ENCODE measurements at regions not wholly inside any gene's neighbourhood (a gene's known extent, or its start where the extent isn't known, plus 50 kb on each side); places are given as distances from the start of the nearest gene placed in this dataset.

GRCh38 chr1:116306102-116306501, 66.9 kb upstream of the ATP1A1 start:
- Mint-ChIP-seq H3K4me3 (no peak overlapping the region), H3K9me3 (no peaks in the 10 kb centered on the region), H3K27me3 (no peaks in the 10 kb centered on the region), H3K4me1 (ENCODE audit: low read depth in 2 of 2) (no peaks in the 10 kb centered on the region), H3K36me3 (no peaks in the 10 kb centered on the region), H3K27ac (no peak overlapping the region)
- ATAC-seq (no peak), DNase-seq (ENCODE audit: low spot score) (no peak)

GRCh38 chr1:116306840-116307442, 66.1 kb upstream of the ATP1A1 start:
- DNase-seq (ENCODE audit: low spot score), result no peak
- no peaks in the 10 kb centered on the region for H3K36me3 Mint-ChIP-seq
- no peak for ATAC-seq
- H3K4me1 Mint-ChIP-seq (ENCODE audit: low read depth in 2 of 2), result no peaks in the 10 kb centered on the region
- no peak overlapping the region for H3K4me3 Mint-ChIP-seq
- no peaks in the 10 kb centered on the region for H3K27me3 Mint-ChIP-seq
- H3K27ac Mint-ChIP-seq, result no peak overlapping the region
- H3K9me3 Mint-ChIP-seq, result no peaks in the 10 kb centered on the region

GRCh38 chr1:116308276-116308675, 64.8 kb upstream of the ATP1A1 start:
- Mint-ChIP-seq H3K9me3 (no peaks in the 10 kb centered on the region), H3K27ac (no peak overlapping the region), H3K4me1 (ENCODE audit: low read depth in 2 of 2) (no peaks in the 10 kb centered on the region), H3K4me3 (no peak overlapping the region), H3K36me3 (no peaks in the 10 kb centered on the region), H3K27me3 (no peaks in the 10 kb centered on the region)
- DNase-seq (ENCODE audit: low spot score) (no peak), ATAC-seq (no peak)

GRCh38 chr1:116309090-116309870, 63.8 kb upstream of the ATP1A1 start:
- ATAC-seq, result no peak
- DNase-seq (ENCODE audit: low spot score), result no peak
- H3K27me3 Mint-ChIP-seq, result no peaks in the 10 kb centered on the region
- H3K4me3 Mint-ChIP-seq, result no peak overlapping the region
- no peaks in the 10 kb centered on the region for H3K36me3 Mint-ChIP-seq
- H3K4me1 Mint-ChIP-seq (ENCODE audit: low read depth in 2 of 2), result no peaks in the 10 kb centered on the region
- no peak overlapping the region for H3K27ac Mint-ChIP-seq
- H3K9me3 Mint-ChIP-seq, result no peaks in the 10 kb centered on the region

GRCh38 chr1:116310180-116310579, 62.9 kb upstream of the ATP1A1 start:
- no peaks in the 10 kb centered on the region for H3K27me3 Mint-ChIP-seq
- no peaks in the 10 kb centered on the region for H3K9me3 Mint-ChIP-seq
- no peaks in the 10 kb centered on the region for H3K4me1 Mint-ChIP-seq (ENCODE audit: low read depth in 2 of 2)
- H3K27ac Mint-ChIP-seq, result no peak overlapping the region
- ATAC-seq (no peak), DNase-seq (ENCODE audit: low spot score) (no peak)
- H3K36me3 Mint-ChIP-seq, result no peaks in the 10 kb centered on the region
- no peak overlapping the region for H3K4me3 Mint-ChIP-seq

GRCh38 chr1:116311193-116311592, 61.9 kb upstream of the ATP1A1 start:
- Mint-ChIP-seq H3K36me3 (no peaks in the 10 kb centered on the region), H3K27ac (no peak overlapping the region), H3K4me3 (no peak overlapping the region), H3K9me3 (no peaks in the 10 kb centered on the region), H3K4me1 (ENCODE audit: low read depth in 2 of 2) (no peaks in the 10 kb centered on the region), H3K27me3 (no peaks in the 10 kb centered on the region)
- ATAC-seq (no peak), DNase-seq (ENCODE audit: low spot score) (no peak)

- Mint-ChIP-seq H3K4me1 (ENCODE audit: low read depth in 2 of 2) (no peaks in the 10 kb centered on the region), H3K27me3 (no peaks in the 10 kb centered on the region), H3K9me3 (no peaks in the 10 kb centered on the region)
Measured at GRCh38 chr1:116311756-116312680, 61.0 kb upstream of the ATP1A1 start.

GRCh38 chr1:116312681-116313069, 60.4 kb upstream of the ATP1A1 start:
- Mint-ChIP-seq H3K27ac (no peak overlapping the region), H3K27me3 (no peaks in the 10 kb centered on the region), H3K9me3 (no peaks in the 10 kb centered on the region), H3K4me1 (ENCODE audit: low read depth in 2 of 2) (no peaks in the 10 kb centered on the region), H3K36me3 (no peaks in the 10 kb centered on the region), H3K4me3 (no peak overlapping the region)
- DNase-seq (ENCODE audit: low spot score) (no peak), ATAC-seq (no peak)

More at GRCh38 chr1:116311756-116312680, 61.0 kb upstream of the ATP1A1 start:
- ATAC-seq (no peak), DNase-seq (ENCODE audit: low spot score) (no peak)
- no peaks in the 10 kb centered on the region for H3K36me3 Mint-ChIP-seq
- H3K27ac Mint-ChIP-seq, result no peak overlapping the region
- no peak overlapping the region for H3K4me3 Mint-ChIP-seq

GRCh38 chr1:116313776-116314175, 59.3 kb upstream of the ATP1A1 start:
- H3K9me3 Mint-ChIP-seq, result no peaks in the 10 kb centered on the region
- no peak overlapping the region for H3K27ac Mint-ChIP-seq
- H3K36me3 Mint-ChIP-seq, result no peaks in the 10 kb centered on the region
- no peaks in the 10 kb centered on the region for H3K27me3 Mint-ChIP-seq
- DNase-seq (ENCODE audit: low spot score) (no peak), ATAC-seq (no peak)
- no peaks in the 10 kb centered on the region for H3K4me1 Mint-ChIP-seq (ENCODE audit: low read depth in 2 of 2)
- no peak overlapping the region for H3K4me3 Mint-ChIP-seq

- H3K27ac Mint-ChIP-seq, result no peak overlapping the region
- ATAC-seq, result no peak
Measured at GRCh38 chr1:116314305-116314919, 58.6 kb upstream of the ATP1A1 start.

GRCh38 chr1:116316373-116316772, 56.7 kb upstream of the ATP1A1 start:
- DNase-seq (ENCODE audit: low spot score) (no peak), ATAC-seq (no peak)
- Mint-ChIP-seq H3K4me3 (no peak overlapping the region), H3K36me3 (no peaks in the 10 kb centered on the region), H3K4me1 (ENCODE audit: low read depth in 2 of 2) (no peaks in the 10 kb centered on the region), H3K27ac (no peak overlapping the region), H3K9me3 (no peaks in the 10 kb centered on the region), H3K27me3 (no peaks in the 10 kb centered on the region)

More at GRCh38 chr1:116314305-116314919, 58.6 kb upstream of the ATP1A1 start:
- H3K27me3 Mint-ChIP-seq, result no peaks in the 10 kb centered on the region
- no peaks in the 10 kb centered on the region for H3K36me3 Mint-ChIP-seq
- no peak for DNase-seq (ENCODE audit: low spot score)
- H3K4me1 Mint-ChIP-seq (ENCODE audit: low read depth in 2 of 2), result no peaks in the 10 kb centered on the region
- H3K4me3 Mint-ChIP-seq, result no peak overlapping the region
- H3K9me3 Mint-ChIP-seq, result no peaks in the 10 kb centered on the region

GRCh38 chr1:116318897-116319296, 54.1 kb upstream of the ATP1A1 start:
- ATAC-seq (no peak), DNase-seq (ENCODE audit: low spot score) (no peak)
- no peak overlapping the region for H3K27ac Mint-ChIP-seq
- no peaks in the 10 kb centered on the region for H3K4me1 Mint-ChIP-seq (ENCODE audit: low read depth in 2 of 2)
- no peaks in the 10 kb centered on the region for H3K36me3 Mint-ChIP-seq
- no peaks in the 10 kb centered on the region for H3K27me3 Mint-ChIP-seq
- no peaks in the 10 kb centered on the region for H3K9me3 Mint-ChIP-seq
- H3K4me3 Mint-ChIP-seq, result no peak overlapping the region

- ATAC-seq (no peak), DNase-seq (ENCODE audit: low spot score) (no peak)
- Mint-ChIP-seq H3K27ac (no peak overlapping the region), H3K36me3 (no peaks in the 10 kb centered on the region), H3K4me3 (no peak overlapping the region), H3K27me3 (no peaks in the 10 kb centered on the region), H3K4me1 (ENCODE audit: low read depth in 2 of 2) (peaks cover 11 to 13% of the 10 kb centered on the region in 2 donors), H3K9me3 (no peaks in the 10 kb centered on the region)
Measured at GRCh38 chr1:116320874-116321273, 52.2 kb upstream of the ATP1A1 start.
